Trophoblast cell (in vitro differentiated cells and primary cell): ENCODE measurements at regions not wholly inside any gene's neighbourhood (a gene's known extent, or its start where the extent isn't known, plus 50 kb on each side); places are given as distances from the start of the nearest gene placed in this dataset.
A peak's percentile ranks its signal among the peaks of the same experiment; 100 is the strongest.

ENCODE experiments used
- DNase-seq, 2 donors: peaks; one replicate each; pipeline ENCODE4 v3.0.0-alpha.2; 2016
- H2AFZ ChIP-seq: 2 replicates; pipeline ENCODE4 v1.6.1; 2013; ENCODE audit warnings: low read length, moderate library complexity, mild to moderate bottlenecking; ENCODE audit not compliant: insufficient read depth, poor library complexity
- H2AK5ac ChIP-seq: 2 replicates; pipeline ENCODE4 v1.6.1; 2013; ENCODE audit warnings: mild to moderate bottlenecking, low read length
- H2BK120ac ChIP-seq: 2 replicates; pipeline ENCODE4 v1.6.1; 2013; ENCODE audit warnings: low read length, mild to moderate bottlenecking, moderate library complexity; ENCODE audit not compliant: insufficient read depth, poor library complexity
- H2BK12ac ChIP-seq: 2 replicates; pipeline ENCODE4 v1.6.1; 2013; ENCODE audit warnings: mild to moderate bottlenecking, low read length, moderate library complexity
- H2BK5ac ChIP-seq: 2 replicates; pipeline ENCODE4 v1.6.1; 2013; ENCODE audit warnings: low read length, low read depth, moderate library complexity, mild to moderate bottlenecking; ENCODE audit not compliant: poor library complexity
- H3K14ac ChIP-seq: 2 replicates; pipeline ENCODE4 v1.6.1; 2013; ENCODE audit warnings: mild to moderate bottlenecking, low read length
- H3K18ac ChIP-seq: 2 replicates; pipeline ENCODE4 v1.6.1; 2013; ENCODE audit warnings: mild to moderate bottlenecking, low read length
- H3K23ac ChIP-seq: 2 replicates; pipeline ENCODE4 v1.6.1; 2013; ENCODE audit warnings: low read length
- H3K27ac ChIP-seq: 2 replicates; pipeline ENCODE4 v1.5.1; 2013; ENCODE audit warnings: low read depth, mild to moderate bottlenecking, inconsistent platforms, low read length, moderate library complexity
- H3K27me3 ChIP-seq: 2 replicates; pipeline ENCODE4 v1.6.1; 2013; ENCODE audit warnings: inconsistent platforms, mild to moderate bottlenecking, low read length, moderate library complexity; ENCODE audit not compliant: insufficient read depth
- H3K36me3 ChIP-seq, 2 experiments: 1 replicate in 1 of 2; 2 replicates in 1 of 2; pipeline ENCODE4 v1.6.1; 2013; ENCODE audit warnings: low read length in 2 of 2, mild to moderate bottlenecking in 2 of 2, moderate library complexity in 1 of 2; ENCODE audit not compliant: insufficient read depth in 2 of 2, control insufficient read depth in 1 of 2
- H3K4ac ChIP-seq: 2 replicates; pipeline ENCODE4 v1.6.1; 2013; ENCODE audit warnings: low read depth, mild to moderate bottlenecking, low read length, moderate library complexity
- H3K4me1 ChIP-seq, 2 experiments: 1 replicate in 1 of 2; 2 replicates in 1 of 2; pipeline ENCODE4 v1.6.1; 2013; ENCODE audit warnings: low read length in 2 of 2, mild to moderate bottlenecking in 2 of 2, moderate library complexity in 1 of 2; ENCODE audit not compliant: insufficient read depth in 2 of 2, control insufficient read depth in 1 of 2
- H3K4me2 ChIP-seq: 2 replicates; pipeline ENCODE4 v1.6.1; 2013; ENCODE audit warnings: inconsistent platforms, mild to moderate bottlenecking, low read length, moderate library complexity
- H3K4me3 ChIP-seq: 2 replicates; pipeline ENCODE4 v1.5.1; 2013; ENCODE audit warnings: mild to moderate bottlenecking, low read depth, low read length, inconsistent platforms
- H3K79me1 ChIP-seq: one replicate; pipeline ENCODE4 v1.6.1; 2013; ENCODE audit warnings: low read length
- H3K79me2 ChIP-seq: 2 replicates; pipeline ENCODE4 v1.6.1; 2013; ENCODE audit warnings: low read length, mild to moderate bottlenecking; ENCODE audit not compliant: control insufficient read depth, insufficient read depth, poor library complexity
- H3K9ac ChIP-seq: 2 replicates; pipeline ENCODE4 v1.6.1; 2013; ENCODE audit warnings: mild to moderate bottlenecking, low read length
- H3K9me3 ChIP-seq: 2 replicates; pipeline ENCODE4 v1.6.1; 2013; ENCODE audit warnings: low read depth, mild to moderate bottlenecking, control low read depth, inconsistent platforms, low read length; ENCODE audit not compliant: insufficient read depth
- H4K12ac ChIP-seq: 2 replicates; pipeline ENCODE4 v1.6.1; 2013; ENCODE audit warnings: low read depth, mild to moderate bottlenecking, low read length, moderate library complexity
- H4K8ac ChIP-seq: 2 replicates; pipeline ENCODE4 v1.6.1; 2013; ENCODE audit warnings: low read depth, mild to moderate bottlenecking, low read length, moderate library complexity
- H4K91ac ChIP-seq: one replicate; pipeline ENCODE4 v1.6.1; 2013; ENCODE audit warnings: low read depth, mild to moderate bottlenecking, low read length, moderate library complexity
- WGBS: extraction: QIAGEN DNeasy Blood & Tissue Kit; methylation state at CpG from one replicate; pipeline ENCODE4 v1.1.7; 2013; ENCODE audit warnings: missing lambda C conversion rate; ENCODE audit not compliant: insufficient read length, insufficient coverage; ENCODE audit errors: extremely low coverage; 5-methylcytosine and 5-hydroxymethylcytosine counted together

DNA sequence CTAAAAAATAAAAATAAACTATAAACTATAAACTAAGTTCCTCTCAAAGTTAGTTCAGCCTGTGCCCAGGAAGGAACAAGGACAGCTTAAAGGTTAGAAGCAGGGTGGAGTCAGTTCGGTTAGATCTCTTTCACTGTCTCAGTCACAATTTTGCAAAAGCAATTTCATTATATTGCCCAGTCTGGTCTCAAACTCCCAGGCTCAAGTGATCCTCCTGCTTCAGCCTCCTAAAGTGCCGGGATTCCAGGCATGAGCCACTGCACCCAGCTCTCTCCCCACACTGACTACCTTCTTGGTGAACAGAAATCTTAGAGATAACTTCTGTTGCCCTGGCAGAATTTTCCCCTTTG is 146.3 kb upstream of the TRIM24 start:
- Histone ChIP-seq H3K9me3 (no peaks in the 10 kb centered on the region), H3K4me3 (no peak overlapping the region), H3K36me3 (no peaks in the 10 kb centered on the region), H3K79me2 (peaks cover 2% of the 10 kb centered on the region), H2BK120ac (peak overlapping the region; percentile 15), H2AK5ac (no peak overlapping the region), H3K9ac (no peak overlapping the region), H3K4me1 (peaks cover 0 to 10% of the 10 kb centered on the region in 2 experiments), H3K18ac (no peak overlapping the region), H3K27me3 (no peaks in the 10 kb centered on the region), H3K4ac (no peak overlapping the region), H2BK12ac (peak overlapping the region; percentile 36), H3K79me1 (peaks cover 22% of the 10 kb centered on the region), H4K91ac (peak overlapping the region; percentile 43), H3K27ac (peak overlapping the region; percentile 82), H2BK5ac (peak overlapping the region; percentile 54), H3K14ac (no peak overlapping the region), H3K23ac (no peak overlapping the region), H4K8ac (peak overlapping the region; percentile 58), H3K4me2 (no peak overlapping the region), H2AFZ (no peak overlapping the region), H4K12ac (no peak overlapping the region)
- WGBS: no CpG with 5 or more reads among the region's 2 CpGs
- DNase-seq: peak in 1 of 2 donors; percentile 11

DNA sequence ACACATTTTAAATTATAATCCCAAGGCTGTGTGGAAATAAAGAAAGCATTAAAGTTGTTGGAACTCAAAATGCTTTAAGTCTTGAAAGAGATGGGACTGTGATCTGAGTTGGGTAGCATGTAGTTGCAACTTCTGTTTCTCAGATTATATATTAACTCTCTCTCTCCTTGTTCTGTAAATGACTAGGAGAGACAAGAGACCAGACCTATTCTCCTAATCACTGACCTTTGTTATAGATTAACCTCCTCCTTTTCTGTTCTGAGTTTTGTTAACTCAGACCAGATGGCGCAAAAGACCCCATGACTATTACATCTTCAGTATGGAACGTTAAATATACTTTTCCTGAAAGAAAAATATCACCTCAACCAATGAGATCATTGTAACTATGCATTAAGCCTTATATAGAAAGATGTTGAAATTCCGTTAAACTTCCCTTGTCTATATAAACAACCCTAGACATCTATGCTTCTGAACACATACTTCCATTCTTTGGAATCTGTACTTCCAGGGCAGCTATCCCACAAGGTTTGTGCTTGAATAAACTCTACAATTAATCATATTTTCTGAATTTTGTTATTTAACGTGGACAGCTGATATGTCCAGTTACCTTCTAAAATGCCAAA is 143.5 kb upstream of the TRIM24 start:
- Histone ChIP-seq H4K91ac (peak overlapping the region; percentile 86), H3K4ac (no peak overlapping the region), H3K9ac (no peak overlapping the region), H3K23ac (no peak overlapping the region), H3K14ac (no peak overlapping the region), H2BK12ac (no peak overlapping the region), H2BK120ac (peak overlapping the region; percentile 81), H3K27ac (no peak overlapping the region), H4K8ac (no peak overlapping the region), H3K27me3 (no peaks in the 10 kb centered on the region), H3K9me3 (no peaks in the 10 kb centered on the region), H3K18ac (no peak overlapping the region), H2AK5ac (peak overlapping the region; percentile 59), H3K79me2 (peaks cover 2% of the 10 kb centered on the region), H2BK5ac (peak overlapping the region; percentile 70), H3K79me1 (peaks cover 22% of the 10 kb centered on the region), H4K12ac (no peak overlapping the region), H3K4me3 (no peak overlapping the region), H2AFZ (no peak overlapping the region), H3K36me3 (no peaks in the 10 kb centered on the region), H3K4me1 (peaks cover 0 to 14% of the 10 kb centered on the region in 2 experiments), H3K4me2 (no peak overlapping the region)
- WGBS: no CpG with 5 or more reads among the region's 4 CpGs
- DNase-seq: no peak

DNA sequence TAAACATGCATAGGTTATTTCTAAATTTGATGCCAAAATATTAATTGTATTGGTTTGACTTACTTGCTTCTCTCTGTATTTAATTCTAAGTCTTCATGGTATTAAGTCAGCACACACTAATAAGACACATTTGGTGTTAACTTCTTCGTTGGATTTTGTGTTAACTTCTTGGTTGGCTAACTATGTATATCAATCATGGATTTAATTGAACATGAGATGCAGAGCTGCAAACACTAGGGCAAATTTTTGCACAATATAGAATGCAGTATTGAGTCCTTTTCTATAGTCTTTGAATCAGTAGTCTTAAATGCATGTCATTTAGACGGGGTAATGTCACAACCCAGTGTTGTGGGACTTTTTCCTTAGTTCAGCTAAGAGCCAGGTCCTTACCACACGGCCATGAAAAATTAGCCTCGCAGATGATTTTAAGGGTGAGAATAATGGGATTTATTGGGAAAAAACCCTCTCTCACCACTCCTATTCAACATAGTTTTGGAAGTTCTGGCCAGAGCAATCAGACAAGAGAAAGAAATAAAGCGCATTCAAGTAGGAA is 142.9 kb upstream of the TRIM24 start:
- H3K4ac ChIP-seq: no peak overlapping the region
- H4K91ac ChIP-seq: no peak overlapping the region
- H3K79me1 ChIP-seq: peaks cover 22% of the 10 kb centered on the region
- H4K12ac ChIP-seq: no peak overlapping the region
- H3K27me3 ChIP-seq: no peaks in the 10 kb centered on the region
- H4K8ac ChIP-seq: no peak overlapping the region
- no peak overlapping the region for H3K14ac ChIP-seq
- H3K4me2 ChIP-seq: no peak overlapping the region
- no peak overlapping the region for H2BK5ac ChIP-seq
- no peak overlapping the region for H2AFZ ChIP-seq
- H3K9me3 ChIP-seq: no peaks in the 10 kb centered on the region
- no peak overlapping the region for H2BK12ac ChIP-seq
- peaks cover 2% of the 10 kb centered on the region for H3K79me2 ChIP-seq
- DNase-seq: no peak
- no CpG with 5 or more reads among the region's 5 CpGs for WGBS
- peaks cover 0 to 14% of the 10 kb centered on the region in 2 experiments for H3K4me1 ChIP-seq
- H3K4me3 ChIP-seq: no peak overlapping the region
- no peak overlapping the region for H3K9ac ChIP-seq
- no peak overlapping the region for H2AK5ac ChIP-seq
- no peak overlapping the region for H2BK120ac ChIP-seq
- no peak overlapping the region for H3K23ac ChIP-seq
- H3K36me3 ChIP-seq: no peaks in the 10 kb centered on the region
- H3K18ac ChIP-seq: no peak overlapping the region
- H3K27ac ChIP-seq: no peak overlapping the region

DNA sequence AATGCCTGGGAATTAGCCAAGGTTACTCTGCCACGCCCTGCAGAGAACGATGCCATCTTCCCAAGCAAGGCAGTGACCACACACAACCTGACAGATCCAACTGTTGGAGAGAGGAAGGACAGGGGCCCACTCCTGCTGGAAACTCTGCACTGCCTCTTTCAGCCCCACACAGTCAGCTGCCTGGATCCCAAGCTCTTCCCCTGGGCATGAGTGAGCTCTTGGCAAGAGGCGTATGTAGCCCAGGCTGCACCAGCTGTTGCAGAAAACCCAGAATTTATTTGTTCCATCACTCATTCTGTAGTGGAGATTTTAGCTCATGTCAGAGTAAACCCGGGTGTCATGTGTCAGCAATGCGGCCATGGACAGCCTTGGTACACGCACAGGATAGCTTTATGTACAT is 135.1 kb upstream of the TRIM24 start:
- H3K79me2 ChIP-seq: no peaks in the 10 kb centered on the region
- no peak overlapping the region for H2BK120ac ChIP-seq
- H2BK12ac ChIP-seq: peak overlapping the region; percentile 4
- no peak overlapping the region for H3K4ac ChIP-seq
- H2AK5ac ChIP-seq: peak overlapping the region; percentile 7
- H3K9ac ChIP-seq: no peak overlapping the region
- peaks cover 15% of the 10 kb centered on the region for H3K79me1 ChIP-seq
- peaks cover 2% of the 10 kb centered on the region for H3K9me3 ChIP-seq
- H2BK5ac ChIP-seq: no peak overlapping the region
- H4K91ac ChIP-seq: peak overlapping the region; percentile 39
- no CpG with 5 or more reads among the region's 6 CpGs for WGBS
- H2AFZ ChIP-seq: no peak overlapping the region
- DNase-seq: no peak
- H3K23ac ChIP-seq: no peak overlapping the region
- no peak overlapping the region for H4K8ac ChIP-seq
- H3K14ac ChIP-seq: peak overlapping the region; percentile 4
- peak overlapping the region; percentile 41 for H3K18ac ChIP-seq
- H3K27ac ChIP-seq: no peak overlapping the region
- no peak overlapping the region for H3K4me2 ChIP-seq
- no peaks in the 10 kb centered on the region for H3K27me3 ChIP-seq
- H3K4me3 ChIP-seq: no peak overlapping the region
- no peak overlapping the region for H4K12ac ChIP-seq
- H3K4me1 ChIP-seq: peaks cover 0 to 3% of the 10 kb centered on the region in 2 experiments
- H3K36me3 ChIP-seq: peaks cover 0 to 3% of the 10 kb centered on the region in 2 experiments
